MCF 10A (cell line): ENCODE measurements at regions not wholly inside any gene's neighbourhood (a gene's known extent, or its start where the extent isn't known, plus 50 kb on each side); places are given as distances from the start of the nearest gene placed in this dataset.

Experiments
- BruUV-seq: library from RNA; stranded (reverse); fragments of 400-500 nt; replicated peaks from 2 replicates; lab custom pipeline; 2021; lab: Mats Ljungman, UMichigan
- CTCF ChIA-PET: fragments of 300-600 bp; sonication (Branson Sonifier 250); formaldehyde crosslinking; extraction: SDS; loops from one replicate; lab custom pipeline; 2021; ENCODE audit warnings: antibody characterized with exemption, inconsistent platforms; lab: Yijun Ruan, JAX
- POLR2A ChIA-PET: fragments of 300-600, 350-650 bp; sonication (Branson Sonifier 250); formaldehyde crosslinking; extraction: SDS; loops from one replicate; lab custom pipeline; 2020; ENCODE audit warnings: antibody characterized with exemption, inconsistent platforms; lab: Yijun Ruan, JAX
- DNase-seq: peaks from one replicate; pipeline ENCODE4 v3.0.0-alpha.2; 2018; ENCODE audit not compliant: unreplicated experiment
- H3K27ac Mint-ChIP-seq: one replicate; pipeline ENCODE4 v1.8.0; 2022; ENCODE audit warnings: mild to moderate bottlenecking, low read depth, mixed read lengths; ENCODE audit not compliant: unreplicated experiment
- H3K27me3 Mint-ChIP-seq: one replicate; pipeline ENCODE4 v1.8.0; 2022; ENCODE audit warnings: mixed read lengths; ENCODE audit not compliant: insufficient read depth, unreplicated experiment
- H3K36me3 Mint-ChIP-seq: one replicate; pipeline ENCODE4 v1.8.0; 2022; ENCODE audit warnings: mild to moderate bottlenecking, moderate library complexity, mixed read lengths; ENCODE audit not compliant: insufficient read depth, unreplicated experiment
- H3K4me1 Mint-ChIP-seq: one replicate; pipeline ENCODE4 v1.8.0; 2022; ENCODE audit warnings: mixed read lengths; ENCODE audit not compliant: insufficient read depth, unreplicated experiment
- H3K4me3 Mint-ChIP-seq: one replicate; pipeline ENCODE4 v1.8.0; 2022; ENCODE audit warnings: mild to moderate bottlenecking, moderate library complexity, mixed read lengths; ENCODE audit not compliant: unreplicated experiment
- H3K9me3 Mint-ChIP-seq: one replicate; pipeline ENCODE4 v1.8.0; 2022; ENCODE audit warnings: mixed read lengths; ENCODE audit not compliant: unreplicated experiment
- CTCF ChIP-seq: fragments of 200-600 bp; IDR thresholded peaks from one replicate; pipeline ENCODE4 v1.8.0; 2022; ENCODE audit warnings: antibody characterized with exemption, mild to moderate bottlenecking; ENCODE audit not compliant: unreplicated experiment
- intact Hi-C: fragments of 100-400 bp; cut with micrococcal nuclease; formaldehyde crosslinking; loops from 2 replicates; pipeline ENCODE4 v1.14.1; 2022

- H3K4me1 Mint-ChIP-seq: no peaks in the 10 kb centered on the region
- no peak overlapping the region for H3K27ac Mint-ChIP-seq
- no TSS peak for BruUV-seq
- peaks cover 7% of the 10 kb centered on the region for H3K9me3 Mint-ChIP-seq
- POLR2A ChIA-PET: no interaction called here
- CTCF ChIA-PET: no interaction called here
- no peaks in the 10 kb centered on the region for H3K36me3 Mint-ChIP-seq
- DNase-seq: no peak
- intact Hi-C loops: no loop called here
- TF ChIP-seq CTCF: no peak
- H3K27me3 Mint-ChIP-seq: no peaks in the 10 kb centered on the region
- no peak overlapping the region for H3K4me3 Mint-ChIP-seq
Measured at GRCh38 chr2:41521211-41521610, 526.6 kb upstream of the PKDCC start.

GRCh38 chr2:41527525-41528323, 520.1 kb upstream of the PKDCC start:
- H3K27ac Mint-ChIP-seq: no peak overlapping the region
- peaks cover 8% of the 10 kb centered on the region for H3K9me3 Mint-ChIP-seq
- no peaks in the 10 kb centered on the region for H3K27me3 Mint-ChIP-seq
- ChIA-PET CTCF (interaction anchor here (0.6 kb wide), 1 partner anchor 20 kb away, joined by 3 read pairs; no protein-coding TSS in a partner anchor), POLR2A (interaction anchor here (0.7 kb wide), 1 partner anchor 29 kb away, joined by 5 read pairs; no protein-coding TSS in a partner anchor)
- no peaks in the 10 kb centered on the region for H3K36me3 Mint-ChIP-seq
- H3K4me3 Mint-ChIP-seq: no peak overlapping the region
- intact Hi-C loops: no loop called here
- no TSS peak for BruUV-seq
- TF ChIP-seq CTCF: no peak
- no peaks in the 10 kb centered on the region for H3K4me1 Mint-ChIP-seq
- no peak for DNase-seq

GRCh38 chr2:41535575-41535974, 512.2 kb upstream of the PKDCC start:
- Mint-ChIP-seq H3K9me3 (peaks cover 6% of the 10 kb centered on the region), H3K27ac (no peak overlapping the region), H3K4me3 (no peak overlapping the region), H3K27me3 (no peaks in the 10 kb centered on the region), H3K4me1 (peaks cover 7% of the 10 kb centered on the region), H3K36me3 (no peaks in the 10 kb centered on the region)
- no peak for DNase-seq
- POLR2A ChIA-PET: interaction anchor here (0.5 kb wide), 1 partner anchor 13 kb away, joined by 3 read pairs; no protein-coding TSS in a partner anchor
- CTCF ChIA-PET: no interaction called here
- intact Hi-C loops: no loop called here
- TF ChIP-seq CTCF: no peak
- BruUV-seq: no TSS peak

GRCh38 chr2:41540272-41540998, 507.4 kb upstream of the PKDCC start:
- intact Hi-C loops: no loop called here
- H3K4me3 Mint-ChIP-seq: no peak overlapping the region
- H3K27me3 Mint-ChIP-seq: no peaks in the 10 kb centered on the region
- peaks cover 7% of the 10 kb centered on the region for H3K4me1 Mint-ChIP-seq
- no peak for DNase-seq
- no peak for TF ChIP-seq CTCF
- no peaks in the 10 kb centered on the region for H3K36me3 Mint-ChIP-seq
- no peak overlapping the region for H3K27ac Mint-ChIP-seq
- CTCF ChIA-PET: no interaction called here
- POLR2A ChIA-PET: no interaction called here
- BruUV-seq: no TSS peak
- H3K9me3 Mint-ChIP-seq: no peaks in the 10 kb centered on the region
